Esophagus muscularis mucosa (tissue), 4 donors: ENCODE measurements at regions not wholly inside any gene's neighbourhood (a gene's known extent, or its start where the extent isn't known, plus 50 kb on each side); places are given as distances from the start of the nearest gene placed in this dataset.

Experiments
- DNase-seq: peaks from one replicate; pipeline ENCODE4 v3.0.0-alpha.2; 2017; ENCODE audit errors: extremely low spot score
- H3K27ac ChIP-seq, 4 donors: fragments of 200-600 bp; sonication (generic); replicated peaks in 1 of 4; 1 replicate in 3 of 4; 2 replicates in 1 of 4; pipeline ENCODE4 v1.5.1; 2016 to 2019; ENCODE audit warnings: mild to moderate bottlenecking in 1 of 4
- H3K27me3 ChIP-seq, 4 donors: fragments of 200-600 bp; sonication (generic); one replicate each; pipeline versions ENCODE4 v1.5.1 to v1.6.0; 2016 to 2019
- H3K36me3 ChIP-seq, 4 donors: fragments of 200-600 bp; sonication (generic); one replicate each; pipeline ENCODE4 v1.5.1; 2016 to 2019
- H3K4me1 ChIP-seq, 4 donors: fragments of 200-600 bp; sonication (generic); one replicate each; pipeline ENCODE4 v1.5.1; 2016 to 2019
- H3K4me3 ChIP-seq, 4 donors: fragments of 200-600 bp; sonication (generic); 1 replicate in 2 of 4; 2 replicates in 2 of 4; pipeline ENCODE4 v1.5.1; 2016 to 2019; ENCODE audit warnings: mild to moderate bottlenecking in 4 of 4, moderate library complexity in 1 of 4
- H3K9me3 ChIP-seq, 4 donors: fragments of 200-600 bp; sonication (generic); 1 replicate in 3 of 4; 2 replicates in 1 of 4; pipeline ENCODE4 v1.5.1; 2016 to 2019
- EP300 ChIP-seq: sonication (generic); formaldehyde crosslinking; IDR thresholded peaks from one replicate; pipeline ENCODE4 v1.6.1; 2017; ENCODE audit warnings: antibody characterized with exemption
- POLR2A ChIP-seq: fragments of 450-650 bp; IDR thresholded peaks from one replicate; pipeline ENCODE4 v1.6.1; 2017; ENCODE audit warnings: antibody characterized with exemption, moderate library complexity, mild to moderate bottlenecking, low read depth
- POLR2AphosphoS5 ChIP-seq, 2 donors: sonication (generic); formaldehyde crosslinking; IDR thresholded peaks; one replicate each; pipeline ENCODE4 v1.6.1; 2017; ENCODE audit warnings: antibody characterized with exemption in 2 of 2
- WGBS: methylation state at CpG from one replicate; pipeline ENCODE4 v1.1.5; 2018; 5-methylcytosine and 5-hydroxymethylcytosine counted together
- intact Hi-C: fragments of 100-400 bp; cut with DNase I; formaldehyde crosslinking; loops from one replicate; pipeline ENCODE4 v1.15.1; 2023
- TF ChIP-seq, protein P1 (sequence below), 3 experiments: fragments of 200-600 bp in 2 of 3; fragments of 450-650 bp in 1 of 3; sonication (generic) in 2 of 3; IDR thresholded peaks; one replicate each; pipeline ENCODE4 v1.5.1; 2017 to 2019; ENCODE audit warnings: antibody characterized with exemption in 3 of 3, mild to moderate bottlenecking in 2 of 3, moderate library complexity in 1 of 3

DNA sequence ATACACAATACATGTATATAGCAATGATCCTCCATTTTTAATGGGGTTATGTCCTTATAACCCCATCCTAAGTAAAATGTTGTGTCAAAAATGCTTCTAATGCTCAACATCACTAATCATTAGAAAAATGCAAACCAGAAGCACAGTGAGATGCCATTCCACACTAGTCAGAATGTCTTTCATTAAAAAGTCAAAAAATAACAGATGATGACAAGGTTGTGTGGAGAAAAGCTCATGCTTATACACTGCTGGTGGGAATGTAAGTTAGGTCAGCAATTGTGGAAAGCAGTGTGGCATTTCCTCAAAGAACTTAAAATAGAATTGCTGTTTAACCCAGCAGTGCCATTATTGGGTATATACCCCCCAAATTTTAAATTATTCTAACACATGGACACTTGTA lies 654.9 kb upstream of the CNTNAP5 start:
- intact Hi-C loops = no loop called here

GRCh38 chr2:123371535-123371934 lies 653.6 kb upstream of the CNTNAP5 start:
- intact Hi-C loops = no loop called here
- H3K9me3 ChIP-seq = no peaks in the 10 kb centered on the region

More for the DNA sequence above, 654.9 kb upstream of the CNTNAP5 start:
- DNase-seq = no peak
- TF ChIP-seq POLR2AphosphoS5 (IDR thresholded peaks at IDR 0.05) (no peak), EP300 (no peak), POLR2A (no peak)
- TF ChIP-seq, protein P1, sequence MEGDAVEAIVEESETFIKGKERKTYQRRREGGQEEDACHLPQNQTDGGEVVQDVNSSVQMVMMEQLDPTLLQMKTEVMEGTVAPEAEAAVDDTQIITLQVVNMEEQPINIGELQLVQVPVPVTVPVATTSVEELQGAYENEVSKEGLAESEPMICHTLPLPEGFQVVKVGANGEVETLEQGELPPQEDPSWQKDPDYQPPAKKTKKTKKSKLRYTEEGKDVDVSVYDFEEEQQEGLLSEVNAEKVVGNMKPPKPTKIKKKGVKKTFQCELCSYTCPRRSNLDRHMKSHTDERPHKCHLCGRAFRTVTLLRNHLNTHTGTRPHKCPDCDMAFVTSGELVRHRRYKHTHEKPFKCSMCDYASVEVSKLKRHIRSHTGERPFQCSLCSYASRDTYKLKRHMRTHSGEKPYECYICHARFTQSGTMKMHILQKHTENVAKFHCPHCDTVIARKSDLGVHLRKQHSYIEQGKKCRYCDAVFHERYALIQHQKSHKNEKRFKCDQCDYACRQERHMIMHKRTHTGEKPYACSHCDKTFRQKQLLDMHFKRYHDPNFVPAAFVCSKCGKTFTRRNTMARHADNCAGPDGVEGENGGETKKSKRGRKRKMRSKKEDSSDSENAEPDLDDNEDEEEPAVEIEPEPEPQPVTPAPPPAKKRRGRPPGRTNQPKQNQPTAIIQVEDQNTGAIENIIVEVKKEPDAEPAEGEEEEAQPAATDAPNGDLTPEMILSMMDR (IDR thresholded peaks at IDR 0.05) = no peak
- Histone ChIP-seq H3K36me3 (no peaks in the 10 kb centered on the region), H3K4me1 (no peaks in the 10 kb centered on the region), H3K27me3 (no peaks in the 10 kb centered on the region), H3K4me3 (no peak overlapping the region), H3K27ac (no peak overlapping the region), H3K9me3 (no peaks in the 10 kb centered on the region)

GRCh38 chr2:123380370-123380935 lies 644.6 kb upstream of the CNTNAP5 start:
- Histone ChIP-seq H3K36me3 (no peaks in the 10 kb centered on the region), H3K4me1 (no peaks in the 10 kb centered on the region), H3K4me3 (no peak overlapping the region), H3K9me3 (peaks cover 0 to 5% (median 0%) of the 10 kb centered on the region in 4 donors), H3K27me3 (no peaks in the 10 kb centered on the region), H3K27ac (no peak overlapping the region)
- intact Hi-C loops = no loop called here
- TF ChIP-seq POLR2AphosphoS5 (IDR thresholded peaks at IDR 0.05) (no peak), EP300 (no peak), POLR2A (no peak)
- TF ChIP-seq, protein P1 (IDR thresholded peaks at IDR 0.05) = no peak
- no peak for DNase-seq
- WGBS = 74% methylated on average over 8 of the region's 8 CpGs

More at GRCh38 chr2:123371535-123371934, 653.6 kb upstream of the CNTNAP5 start:
- DNase-seq = no peak
- Histone ChIP-seq H3K4me1 (no peaks in the 10 kb centered on the region), H3K4me3 (no peak overlapping the region), H3K36me3 (no peaks in the 10 kb centered on the region), H3K27ac (no peak overlapping the region), H3K27me3 (no peaks in the 10 kb centered on the region)
- 80% methylated on average over 3 of the region's 3 CpGs for WGBS
- TF ChIP-seq, protein P1 (IDR thresholded peaks at IDR 0.05) = no peak
- TF ChIP-seq POLR2AphosphoS5 (IDR thresholded peaks at IDR 0.05) = no peak
- no peak for TF ChIP-seq POLR2A
- TF ChIP-seq EP300 = no peak

GRCh38 chr2:123415678-123416077 lies 609.4 kb upstream of the CNTNAP5 start:
- no peak overlapping the region for H3K4me3 ChIP-seq
- no peaks in the 10 kb centered on the region for H3K9me3 ChIP-seq
- intact Hi-C loops = no loop called here
- no peak for TF ChIP-seq POLR2AphosphoS5 (IDR thresholded peaks at IDR 0.05)
- no peak for TF ChIP-seq EP300
- TF ChIP-seq, protein P1 (IDR thresholded peaks at IDR 0.05) = no peak
- no peak for TF ChIP-seq POLR2A
- H3K4me1 ChIP-seq = no peaks in the 10 kb centered on the region
- H3K36me3 ChIP-seq = no peaks in the 10 kb centered on the region
- DNase-seq = no peak
- 58% methylated on average over 2 of the region's 2 CpGs for WGBS
- no peak overlapping the region for H3K27ac ChIP-seq
- H3K27me3 ChIP-seq = no peaks in the 10 kb centered on the region

DNA sequence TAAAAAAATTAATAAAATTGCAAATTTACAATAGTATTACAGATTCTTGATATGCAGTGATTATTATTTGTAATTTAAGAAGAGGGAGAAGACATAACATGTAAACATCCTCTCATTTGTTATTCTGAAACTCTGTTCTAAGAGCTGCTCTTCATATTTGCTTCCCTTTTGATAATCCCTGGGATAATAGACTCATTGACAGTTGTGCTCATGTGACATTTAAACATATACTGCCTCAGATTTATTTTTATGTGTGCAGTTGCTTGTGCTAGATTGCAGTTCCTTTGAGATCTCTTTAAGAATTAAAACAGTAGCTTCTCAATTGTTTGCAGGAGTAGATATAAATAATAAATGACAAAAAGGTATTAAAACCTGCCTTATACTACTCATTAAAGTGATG lies 605.1 kb upstream of the CNTNAP5 start:
- Histone ChIP-seq H3K27ac (no peak overlapping the region), H3K9me3 (no peaks in the 10 kb centered on the region), H3K36me3 (no peaks in the 10 kb centered on the region), H3K27me3 (no peaks in the 10 kb centered on the region), H3K4me3 (no peak overlapping the region), H3K4me1 (no peaks in the 10 kb centered on the region)
- TF ChIP-seq, protein P1 (IDR thresholded peaks at IDR 0.05) = no peak
- TF ChIP-seq EP300 = no peak
- TF ChIP-seq POLR2A = no peak
- TF ChIP-seq POLR2AphosphoS5 (IDR thresholded peaks at IDR 0.05) = no peak
- intact Hi-C loops = no loop called here
- no peak for DNase-seq
